Uterus (tissue), 2 donors: ENCODE measurements at regions not wholly inside any gene's neighbourhood (a gene's known extent, or its start where the extent isn't known, plus 50 kb on each side); places are given as distances from the start of the nearest gene placed in this dataset.

Experiments used
- CTCF ChIP-seq, 4 experiments: fragments of 200-600 bp in 2 of 4; fragments of 450-650 bp in 2 of 4; sonication (generic) in 2 of 4; IDR thresholded peaks; one replicate each; pipeline ENCODE4 v1.5.1; 2016 to 2019; ENCODE audit warnings: antibody characterized with exemption in 4 of 4, mild to moderate bottlenecking in 2 of 4, moderate library complexity in 1 of 4
- POLR2A ChIP-seq, 2 donors: fragments of 450-650 bp; IDR thresholded peaks; one replicate each; pipeline ENCODE4 v1.6.1; 2016; ENCODE audit warnings: antibody characterized with exemption in 2 of 2, mild to moderate bottlenecking in 1 of 2, moderate library complexity in 1 of 2

DNA sequence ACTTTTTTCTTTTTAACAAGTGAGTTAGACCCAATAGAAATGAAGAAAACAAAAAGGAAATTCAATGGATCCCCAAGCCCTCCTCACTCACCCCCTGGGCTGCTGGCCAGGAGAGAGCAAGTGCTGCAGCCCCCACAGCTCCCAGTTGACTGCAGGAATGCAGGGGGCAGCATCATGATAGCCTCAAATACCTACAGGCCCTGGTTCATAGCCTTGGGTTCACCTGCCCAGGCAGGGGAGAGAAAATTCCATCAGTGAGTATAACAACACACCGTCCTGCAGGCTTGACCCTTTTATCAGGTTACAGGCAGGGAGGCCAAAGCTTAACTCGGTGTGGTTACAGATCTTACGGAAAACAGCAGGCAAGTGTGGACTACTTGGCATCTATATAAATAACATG, 76.3 kb downstream of the PHLDA1 start:
- TF ChIP-seq CTCF (IDR thresholded peaks at IDR 0.05) (no peak), POLR2A (IDR thresholded peaks at IDR 0.05) (no peak)
